ENCODE measurements at regions not wholly inside any gene's neighbourhood (a gene's known extent, or its start where the extent isn't known, plus 50 kb on each side); places are given as distances from the start of the nearest gene placed in this dataset.

DNA sequence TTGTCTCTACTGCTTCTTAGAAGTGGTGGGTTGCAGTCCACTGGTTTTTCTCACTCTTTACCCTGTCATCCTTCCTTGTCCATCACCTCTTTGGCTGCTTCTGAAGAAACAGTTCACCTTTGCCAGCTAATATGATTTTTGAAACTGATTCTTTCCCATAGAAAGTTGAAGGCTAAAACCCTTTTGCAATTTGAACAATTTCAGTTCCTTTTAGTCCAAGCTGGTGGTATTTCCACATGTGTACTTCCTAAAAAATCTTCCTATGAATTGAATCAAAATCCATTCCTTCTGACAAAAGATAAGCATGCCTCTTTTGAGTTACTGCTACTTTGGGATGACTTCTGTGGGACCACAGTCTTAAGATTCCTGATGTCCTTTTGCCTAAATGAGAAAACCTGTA, 210.0 kb upstream of the MAN1A1 start:
- Histone ChIP-seq H3K9me3 (ENCODE audit: control insufficient read depth, low read length) (peaks cover 4% of the 10 kb centered on the region), H3K4me1 (ENCODE audit: control insufficient read depth, insufficient read depth, low read length) (no peaks in the 10 kb centered on the region), H3K9ac (ENCODE audit: extremely low read depth, low read length, poor library complexity, severe bottlenecking) (no peak overlapping the region), H3K4me3 (ENCODE audit: low read length) (no peak overlapping the region), H3K27ac (ENCODE audit: low read depth, low read length) (no peak overlapping the region), H3K27me3 (ENCODE audit: control insufficient read depth, insufficient read depth, low read length, poor library complexity, severe bottlenecking) (no peaks in the 10 kb centered on the region), H3K36me3 (ENCODE audit: control insufficient read depth, insufficient read depth, low read length) (no peaks in the 10 kb centered on the region)
- peaks cover 4% of the 10 kb centered on the region for H3K9me3 Mint-ChIP-seq
- peaks cover 1% of the 10 kb centered on the region for H3K36me3 Mint-ChIP-seq (ENCODE audit: low read depth)
- no peak overlapping the region for H3K27ac Mint-ChIP-seq
- H3K27me3 Mint-ChIP-seq (ENCODE audit: insufficient read depth), result no peaks in the 10 kb centered on the region
- TF ChIP-seq, protein P1, sequence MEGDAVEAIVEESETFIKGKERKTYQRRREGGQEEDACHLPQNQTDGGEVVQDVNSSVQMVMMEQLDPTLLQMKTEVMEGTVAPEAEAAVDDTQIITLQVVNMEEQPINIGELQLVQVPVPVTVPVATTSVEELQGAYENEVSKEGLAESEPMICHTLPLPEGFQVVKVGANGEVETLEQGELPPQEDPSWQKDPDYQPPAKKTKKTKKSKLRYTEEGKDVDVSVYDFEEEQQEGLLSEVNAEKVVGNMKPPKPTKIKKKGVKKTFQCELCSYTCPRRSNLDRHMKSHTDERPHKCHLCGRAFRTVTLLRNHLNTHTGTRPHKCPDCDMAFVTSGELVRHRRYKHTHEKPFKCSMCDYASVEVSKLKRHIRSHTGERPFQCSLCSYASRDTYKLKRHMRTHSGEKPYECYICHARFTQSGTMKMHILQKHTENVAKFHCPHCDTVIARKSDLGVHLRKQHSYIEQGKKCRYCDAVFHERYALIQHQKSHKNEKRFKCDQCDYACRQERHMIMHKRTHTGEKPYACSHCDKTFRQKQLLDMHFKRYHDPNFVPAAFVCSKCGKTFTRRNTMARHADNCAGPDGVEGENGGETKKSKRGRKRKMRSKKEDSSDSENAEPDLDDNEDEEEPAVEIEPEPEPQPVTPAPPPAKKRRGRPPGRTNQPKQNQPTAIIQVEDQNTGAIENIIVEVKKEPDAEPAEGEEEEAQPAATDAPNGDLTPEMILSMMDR (conservative IDR thresholded peaks at IDR 0.05), result no peak
- no peak overlapping the region for H3K4me3 Mint-ChIP-seq
- H3K4me1 Mint-ChIP-seq, result no peaks in the 10 kb centered on the region
- no peak for DNase-seq

DNA sequence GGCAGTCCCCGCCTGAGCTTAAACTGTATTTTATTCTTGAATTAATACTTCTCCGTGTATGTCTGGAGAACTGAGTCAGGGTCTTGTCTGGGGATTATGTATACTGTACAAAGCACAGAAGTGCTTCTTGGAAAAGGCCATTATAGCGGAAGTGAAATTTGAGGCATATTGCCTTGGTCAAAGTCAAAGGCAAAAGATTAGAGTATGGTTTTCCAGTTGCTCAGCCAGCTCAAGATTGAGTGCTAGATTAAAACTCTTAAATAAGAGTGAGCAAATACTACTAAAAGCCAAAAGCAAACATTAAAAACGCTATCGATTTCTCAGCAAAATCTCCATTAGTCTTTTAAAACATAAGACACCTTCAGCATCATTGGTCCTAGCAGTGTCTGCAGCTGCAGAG, 207.7 kb upstream of the MAN1A1 start:
- Mint-ChIP-seq H3K27ac (no peak overlapping the region), H3K4me1 (no peaks in the 10 kb centered on the region), H3K4me3 (no peak overlapping the region), H3K27me3 (ENCODE audit: insufficient read depth) (no peaks in the 10 kb centered on the region), H3K36me3 (ENCODE audit: low read depth) (peaks cover 6% of the 10 kb centered on the region), H3K9me3 (peaks cover 22% of the 10 kb centered on the region)
- no peaks in the 10 kb centered on the region for H3K4me1 ChIP-seq (ENCODE audit: control insufficient read depth, insufficient read depth, low read length)
- H3K27me3 ChIP-seq (ENCODE audit: control insufficient read depth, insufficient read depth, low read length, poor library complexity, severe bottlenecking), result no peaks in the 10 kb centered on the region
- H3K9me3 ChIP-seq (ENCODE audit: control insufficient read depth, low read length), result peaks cover 20% of the 10 kb centered on the region
- no peak overlapping the region for H3K9ac ChIP-seq (ENCODE audit: extremely low read depth, low read length, poor library complexity, severe bottlenecking)
- TF ChIP-seq, protein P1 (conservative IDR thresholded peaks at IDR 0.05), result no peak
- no peak overlapping the region for H3K4me3 ChIP-seq (ENCODE audit: low read length)
- no peak overlapping the region for H3K27ac ChIP-seq (ENCODE audit: low read depth, low read length)
- 91 to 96% methylated on average over 5 of the region's 5 CpGs for WGBS, 2 experiments (ENCODE audit: insufficient coverage in 1 of 2, insufficient read length in 1 of 2)
- DNase-seq, result no peak
- no peaks in the 10 kb centered on the region for H3K36me3 ChIP-seq (ENCODE audit: control insufficient read depth, insufficient read depth, low read length)

DNA sequence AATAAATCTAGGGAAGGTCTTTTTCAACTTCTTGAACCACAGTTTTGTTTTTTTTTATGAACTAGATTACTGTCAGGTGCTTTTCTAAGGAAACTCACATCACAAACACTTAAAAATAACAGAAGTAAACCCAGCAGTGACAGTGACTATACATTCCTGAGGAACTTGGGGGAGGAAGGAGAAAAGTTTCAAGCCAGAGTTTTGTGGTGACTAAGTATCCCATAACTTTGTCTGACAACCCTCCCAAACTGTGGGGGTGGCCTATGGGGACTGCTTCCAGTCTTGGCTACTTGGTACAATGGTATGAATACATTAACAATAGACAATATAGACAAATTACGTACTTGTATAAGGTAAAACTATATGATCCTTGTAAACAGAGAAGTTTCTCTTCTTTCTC, 202.5 kb upstream of the MAN1A1 start:
- TF ChIP-seq, protein P1 (conservative IDR thresholded peaks at IDR 0.05), result no peak
- Histone ChIP-seq H3K9ac (ENCODE audit: extremely low read depth, low read length, poor library complexity, severe bottlenecking) (no peak overlapping the region), H3K9me3 (ENCODE audit: control insufficient read depth, low read length) (peaks cover 20% of the 10 kb centered on the region), H3K4me1 (ENCODE audit: control insufficient read depth, insufficient read depth, low read length) (no peaks in the 10 kb centered on the region), H3K36me3 (ENCODE audit: control insufficient read depth, insufficient read depth, low read length) (no peaks in the 10 kb centered on the region), H3K27me3 (ENCODE audit: control insufficient read depth, insufficient read depth, low read length, poor library complexity, severe bottlenecking) (no peaks in the 10 kb centered on the region), H3K4me3 (ENCODE audit: low read length) (no peak overlapping the region), H3K27ac (ENCODE audit: low read depth, low read length) (no peak overlapping the region)
- H3K27me3 Mint-ChIP-seq (ENCODE audit: insufficient read depth), result no peaks in the 10 kb centered on the region
- DNase-seq, result no peak
- H3K36me3 Mint-ChIP-seq (ENCODE audit: low read depth), result peaks cover 6% of the 10 kb centered on the region
- WGBS, 2 experiments (ENCODE audit: insufficient coverage in 1 of 2, insufficient read length in 1 of 2), result 100% methylated on average over 1 of the region's 1 CpG; no CpG with 5 or more reads in 1 of the 2 experiments
- H3K4me1 Mint-ChIP-seq, result peaks cover 7% of the 10 kb centered on the region
- peaks cover 22% of the 10 kb centered on the region for H3K9me3 Mint-ChIP-seq
- no peak overlapping the region for H3K4me3 Mint-ChIP-seq
- H3K27ac Mint-ChIP-seq, result no peak overlapping the region
